ENCODE measurements at regions not wholly inside any gene's neighbourhood (a gene's known extent, or its start where the extent isn't known, plus 50 kb on each side); places are given as distances from the start of the nearest gene placed in this dataset.

DNA sequence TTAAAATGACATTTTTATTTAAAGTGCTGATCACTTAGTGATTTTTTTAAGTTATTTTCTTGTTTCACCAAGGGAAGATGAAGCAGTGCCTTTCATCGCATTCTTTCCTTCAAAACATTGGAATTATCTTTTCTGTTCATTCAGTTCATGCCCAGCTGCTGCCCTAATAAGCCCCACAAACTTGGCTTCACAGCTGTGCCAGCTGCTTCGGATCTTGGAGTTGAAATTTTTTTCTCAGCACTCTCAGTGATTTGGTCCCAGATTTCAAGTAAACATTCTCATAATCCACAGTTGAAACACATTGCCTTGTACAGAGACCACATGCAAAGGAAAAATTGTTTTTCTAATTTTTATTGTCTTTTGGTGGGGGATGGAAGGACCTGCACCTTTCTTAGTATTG is 353.3 kb upstream of the LRP1B start:
- Histone ChIP-seq H3K36me3 (ENCODE audit: control insufficient read depth in 2 of 2, insufficient read depth in 2 of 2, low read length in 1 of 2) (no peaks in the 10 kb centered on the region), H3K9me3 (ENCODE audit: control insufficient read depth in 2 of 2, insufficient read depth in 1 of 2, low read length in 1 of 2) (no peaks in the 10 kb centered on the region), H3K4me3 (ENCODE audit: low read length in 2 of 2) (no peak overlapping the region), H3K27me3 (ENCODE audit: control insufficient read depth in 2 of 2, insufficient read depth in 1 of 2, low read length in 1 of 2) (no peaks in the 10 kb centered on the region), H3K27ac (ENCODE audit: low read depth in 1 of 2, low read length in 1 of 2) (no peak overlapping the region), H3K4me1 (ENCODE audit: control insufficient read depth in 2 of 2, insufficient read depth in 2 of 2, low read length in 2 of 2) (no peaks in the 10 kb centered on the region)
- WGBS: 92% methylated on average over 2 of the region's 2 CpGs
- DNase-seq (ENCODE audit: low read depth in 6 of 9, low spot score in 9 of 9): no peak

DNA sequence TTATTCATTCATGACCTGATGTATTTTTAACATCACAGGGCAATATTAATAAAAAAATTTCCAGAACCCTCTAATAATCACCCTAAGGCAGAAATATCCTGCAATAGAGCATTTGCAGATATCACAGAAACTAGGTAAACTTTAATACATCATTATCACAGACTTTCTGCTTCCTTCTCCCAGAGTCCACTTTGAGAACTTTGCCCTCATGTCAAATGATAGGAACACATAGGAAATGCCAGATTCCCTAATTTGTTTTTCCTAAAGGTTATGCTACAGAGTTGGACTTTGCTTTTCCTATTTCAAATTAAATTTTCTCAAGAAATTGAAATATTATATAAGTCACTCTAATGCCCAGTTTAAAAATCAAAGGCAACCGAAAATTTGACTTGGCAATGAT is 352.8 kb upstream of the LRP1B start:
- no peak overlapping the region for H3K4me3 ChIP-seq (ENCODE audit: low read length in 2 of 2)
- no peaks in the 10 kb centered on the region for H3K27me3 ChIP-seq (ENCODE audit: control insufficient read depth in 2 of 2, insufficient read depth in 1 of 2, low read length in 1 of 2)
- WGBS: 98% methylated on average over 1 of the region's 1 CpG
- no peak for DNase-seq (ENCODE audit: low read depth in 6 of 9, low spot score in 9 of 9)
- no peaks in the 10 kb centered on the region for H3K9me3 ChIP-seq (ENCODE audit: control insufficient read depth in 2 of 2, insufficient read depth in 1 of 2, low read length in 1 of 2)
- H3K27ac ChIP-seq (ENCODE audit: low read depth in 1 of 2, low read length in 1 of 2): no peak overlapping the region
- H3K4me1 ChIP-seq (ENCODE audit: control insufficient read depth in 2 of 2, insufficient read depth in 2 of 2, low read length in 2 of 2): no peaks in the 10 kb centered on the region
- H3K36me3 ChIP-seq (ENCODE audit: control insufficient read depth in 2 of 2, insufficient read depth in 2 of 2, low read length in 1 of 2): no peaks in the 10 kb centered on the region

DNA sequence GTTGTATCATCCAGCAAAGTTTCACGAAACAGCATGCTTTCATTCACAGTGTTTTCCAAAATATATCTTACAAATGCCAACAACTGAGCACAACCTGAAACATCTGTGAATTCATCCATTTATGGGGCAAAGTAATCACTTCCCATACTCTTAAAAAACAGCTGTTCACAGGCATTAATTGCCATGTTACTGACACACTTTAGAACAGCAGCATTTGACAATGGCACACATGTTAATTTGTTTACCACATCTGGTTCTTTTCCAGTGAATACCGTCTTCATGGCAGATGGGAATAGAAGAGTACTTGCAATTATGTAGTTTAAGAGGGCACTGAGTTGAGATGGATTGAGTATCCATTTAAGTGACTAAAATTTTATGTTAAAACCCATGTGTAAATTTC is 347.4 kb upstream of the LRP1B start:
- no peak for DNase-seq (ENCODE audit: low read depth in 6 of 9, low spot score in 9 of 9)
- Histone ChIP-seq H3K9me3 (ENCODE audit: control insufficient read depth in 2 of 2, insufficient read depth in 1 of 2, low read length in 1 of 2) (no peaks in the 10 kb centered on the region), H3K4me3 (ENCODE audit: low read length in 2 of 2) (no peak overlapping the region), H3K27me3 (ENCODE audit: control insufficient read depth in 2 of 2, insufficient read depth in 1 of 2, low read length in 1 of 2) (no peaks in the 10 kb centered on the region), H3K27ac (ENCODE audit: low read depth in 1 of 2, low read length in 1 of 2) (no peak overlapping the region), H3K4me1 (ENCODE audit: control insufficient read depth in 2 of 2, insufficient read depth in 2 of 2, low read length in 2 of 2) (no peaks in the 10 kb centered on the region), H3K36me3 (ENCODE audit: control insufficient read depth in 2 of 2, insufficient read depth in 2 of 2, low read length in 1 of 2) (no peaks in the 10 kb centered on the region)
- 93% methylated on average over 2 of the region's 2 CpGs for WGBS

DNA sequence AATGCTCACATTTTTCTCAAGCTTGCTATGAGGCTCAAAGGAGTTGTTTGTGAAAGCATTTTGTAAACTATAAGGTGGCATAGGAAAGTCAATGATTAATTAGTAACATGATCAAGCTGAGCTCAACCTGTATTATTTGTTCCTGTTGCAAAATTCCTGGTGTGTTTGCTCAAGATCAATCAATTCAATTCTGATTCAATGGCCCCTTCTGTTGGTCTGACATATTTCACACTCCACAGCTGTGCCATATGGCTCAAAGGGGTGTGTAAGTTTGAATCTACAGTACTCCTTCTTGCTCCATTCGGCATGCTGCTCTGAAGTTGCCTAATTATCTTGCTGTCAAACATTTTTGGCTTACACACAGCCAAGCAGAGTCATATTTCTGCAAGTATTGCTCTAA is 341.6 kb upstream of the LRP1B start:
- no peak overlapping the region for H3K4me3 ChIP-seq (ENCODE audit: low read length in 2 of 2)
- no peaks in the 10 kb centered on the region for H3K36me3 ChIP-seq (ENCODE audit: control insufficient read depth in 2 of 2, insufficient read depth in 2 of 2, low read length in 1 of 2)
- no peaks in the 10 kb centered on the region for H3K27me3 ChIP-seq (ENCODE audit: control insufficient read depth in 2 of 2, insufficient read depth in 1 of 2, low read length in 1 of 2)
- no peaks in the 10 kb centered on the region for H3K9me3 ChIP-seq (ENCODE audit: control insufficient read depth in 2 of 2, insufficient read depth in 1 of 2, low read length in 1 of 2)
- H3K27ac ChIP-seq (ENCODE audit: low read depth in 1 of 2, low read length in 1 of 2): no peak overlapping the region
- DNase-seq (ENCODE audit: low read depth in 6 of 9, low spot score in 9 of 9): no peak
- 80% methylated on average over 1 of the region's 1 CpG for WGBS
- no peaks in the 10 kb centered on the region for H3K4me1 ChIP-seq (ENCODE audit: control insufficient read depth in 2 of 2, insufficient read depth in 2 of 2, low read length in 2 of 2)

DNA sequence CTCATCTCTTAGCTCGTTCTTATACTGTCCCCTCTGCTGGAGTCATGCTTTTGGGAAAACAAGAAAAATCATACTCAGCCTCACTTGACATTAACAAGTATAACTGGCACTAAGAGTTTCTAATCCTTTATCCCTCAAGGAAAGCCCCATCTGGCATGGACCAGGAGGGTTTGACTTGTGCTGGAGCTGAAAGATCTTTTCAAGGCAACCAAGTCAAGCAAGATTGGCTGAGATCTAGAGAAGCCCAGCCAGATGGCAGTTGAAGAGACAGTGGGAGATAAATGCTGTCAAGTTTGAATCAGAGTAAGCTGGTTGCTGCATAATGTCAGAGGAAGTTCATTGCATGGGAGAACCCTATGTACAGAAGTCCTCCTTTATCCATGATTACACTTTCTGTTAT is 336.5 kb upstream of the LRP1B start:
- DNase-seq (ENCODE audit: low read depth in 6 of 9, low spot score in 9 of 9): no peak
- no peaks in the 10 kb centered on the region for H3K9me3 ChIP-seq (ENCODE audit: control insufficient read depth in 2 of 2, insufficient read depth in 1 of 2, low read length in 1 of 2)

DNA sequence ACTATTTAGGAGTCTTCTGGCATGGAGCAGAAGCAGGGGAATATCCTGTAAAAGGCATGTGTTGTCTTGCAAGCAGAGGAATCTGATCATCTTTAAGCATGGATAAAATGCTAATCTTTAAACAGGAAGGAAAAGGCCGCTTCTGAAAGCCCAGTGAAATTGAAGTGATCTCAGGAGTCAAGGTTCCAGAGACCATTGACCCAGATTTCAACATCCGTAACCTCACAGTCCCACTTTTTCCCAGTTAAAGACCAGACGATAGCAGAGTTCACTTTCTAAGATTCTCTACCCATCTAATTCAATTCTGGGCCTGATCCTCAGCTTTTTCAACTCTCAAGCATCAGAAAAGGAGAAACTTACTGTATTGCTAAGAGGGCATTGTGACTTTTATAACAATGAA is 332.2 kb upstream of the LRP1B start:
- Histone ChIP-seq H3K4me3 (ENCODE audit: low read length in 2 of 2) (no peak overlapping the region), H3K27me3 (ENCODE audit: control insufficient read depth in 2 of 2, insufficient read depth in 1 of 2, low read length in 1 of 2) (no peaks in the 10 kb centered on the region), H3K27ac (ENCODE audit: low read depth in 1 of 2, low read length in 1 of 2) (no peak overlapping the region), H3K9me3 (ENCODE audit: control insufficient read depth in 2 of 2, insufficient read depth in 1 of 2, low read length in 1 of 2) (no peaks in the 10 kb centered on the region), H3K4me1 (ENCODE audit: control insufficient read depth in 2 of 2, insufficient read depth in 2 of 2, low read length in 2 of 2) (no peaks in the 10 kb centered on the region), H3K36me3 (ENCODE audit: control insufficient read depth in 2 of 2, insufficient read depth in 2 of 2, low read length in 1 of 2) (no peaks in the 10 kb centered on the region)
- 89% methylated on average over 3 of the region's 3 CpGs for WGBS
- no peak for DNase-seq (ENCODE audit: low read depth in 6 of 9, low spot score in 9 of 9)

More for the DNA sequence above, 336.5 kb upstream of the LRP1B start:
- Histone ChIP-seq H3K4me1 (ENCODE audit: control insufficient read depth in 2 of 2, insufficient read depth in 2 of 2, low read length in 2 of 2) (no peaks in the 10 kb centered on the region), H3K36me3 (ENCODE audit: control insufficient read depth in 2 of 2, insufficient read depth in 2 of 2, low read length in 1 of 2) (no peaks in the 10 kb centered on the region), H3K27me3 (ENCODE audit: control insufficient read depth in 2 of 2, insufficient read depth in 1 of 2, low read length in 1 of 2) (no peaks in the 10 kb centered on the region), H3K27ac (ENCODE audit: low read depth in 1 of 2, low read length in 1 of 2) (no peak overlapping the region), H3K4me3 (ENCODE audit: low read length in 2 of 2) (no peak overlapping the region)
- WGBS: 80% methylated on average over 1 of the region's 1 CpG

DNA sequence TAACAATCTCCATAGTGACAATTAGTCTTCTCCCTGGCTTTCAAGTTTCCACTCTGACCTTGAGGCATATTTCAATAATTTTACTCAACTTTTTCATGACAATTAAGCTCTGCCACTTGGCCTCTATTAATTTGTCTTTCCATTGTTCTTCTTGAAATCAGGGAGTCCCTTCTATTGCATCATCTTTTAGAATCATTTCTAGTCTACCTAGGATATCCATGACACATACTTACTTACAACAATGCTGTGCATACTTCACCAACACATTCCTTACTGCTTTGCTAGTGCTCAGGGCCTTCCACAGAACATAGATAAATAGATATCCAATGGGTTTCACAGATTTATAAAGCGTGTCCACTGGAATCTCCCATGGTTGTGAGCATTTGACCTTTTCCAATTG is 331.5 kb upstream of the LRP1B start:
- no peaks in the 10 kb centered on the region for H3K36me3 ChIP-seq (ENCODE audit: control insufficient read depth in 2 of 2, insufficient read depth in 2 of 2, low read length in 1 of 2)
- H3K4me3 ChIP-seq (ENCODE audit: low read length in 2 of 2): no peak overlapping the region
- no peaks in the 10 kb centered on the region for H3K9me3 ChIP-seq (ENCODE audit: control insufficient read depth in 2 of 2, insufficient read depth in 1 of 2, low read length in 1 of 2)
- no peaks in the 10 kb centered on the region for H3K27me3 ChIP-seq (ENCODE audit: control insufficient read depth in 2 of 2, insufficient read depth in 1 of 2, low read length in 1 of 2)
- DNase-seq (ENCODE audit: low read depth in 6 of 9, low spot score in 9 of 9): no peak
- no peak overlapping the region for H3K27ac ChIP-seq (ENCODE audit: low read depth in 1 of 2, low read length in 1 of 2)
- no peaks in the 10 kb centered on the region for H3K4me1 ChIP-seq (ENCODE audit: control insufficient read depth in 2 of 2, insufficient read depth in 2 of 2, low read length in 2 of 2)
- WGBS: 94% methylated on average over 1 of the region's 1 CpG

DNA sequence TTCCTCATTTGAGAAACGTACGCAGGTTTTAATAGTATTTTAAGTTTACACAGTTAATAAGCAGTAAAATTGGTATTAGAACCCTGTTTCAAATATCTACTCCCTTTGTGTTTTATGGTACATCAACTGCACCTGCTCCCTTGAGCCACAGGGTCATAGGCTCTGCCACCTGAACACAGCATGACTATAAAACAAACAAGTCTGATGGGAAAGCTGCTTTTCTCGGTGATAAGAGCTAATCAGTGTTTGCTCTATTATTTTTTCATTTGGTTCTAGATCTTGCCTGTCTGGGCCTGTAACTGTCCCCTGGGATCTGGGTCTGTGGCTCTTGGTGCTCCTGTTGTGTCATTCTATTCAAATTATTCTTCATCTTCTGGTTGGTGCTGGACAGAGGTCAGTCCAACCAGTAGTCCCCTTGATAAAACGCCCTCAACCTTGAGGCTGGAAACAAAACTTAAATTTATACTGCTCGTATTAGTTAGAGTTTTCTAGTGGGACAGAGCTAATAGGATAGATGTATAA is 314.8 kb upstream of the LRP1B start:
- Histone ChIP-seq H3K27ac (ENCODE audit: low read depth in 1 of 2, low read length in 1 of 2) (no peak overlapping the region), H3K36me3 (ENCODE audit: control insufficient read depth in 2 of 2, insufficient read depth in 2 of 2, low read length in 1 of 2) (no peaks in the 10 kb centered on the region), H3K4me3 (ENCODE audit: low read length in 2 of 2) (no peak overlapping the region), H3K9me3 (ENCODE audit: control insufficient read depth in 2 of 2, insufficient read depth in 1 of 2, low read length in 1 of 2) (no peaks in the 10 kb centered on the region), H3K27me3 (ENCODE audit: control insufficient read depth in 2 of 2, insufficient read depth in 1 of 2, low read length in 1 of 2) (no peaks in the 10 kb centered on the region), H3K4me1 (ENCODE audit: control insufficient read depth in 2 of 2, insufficient read depth in 2 of 2, low read length in 2 of 2) (no peaks in the 10 kb centered on the region)
- 93% methylated on average over 5 of the region's 5 CpGs for WGBS
- no peak for DNase-seq (ENCODE audit: low read depth in 6 of 9, low spot score in 9 of 9)

DNA sequence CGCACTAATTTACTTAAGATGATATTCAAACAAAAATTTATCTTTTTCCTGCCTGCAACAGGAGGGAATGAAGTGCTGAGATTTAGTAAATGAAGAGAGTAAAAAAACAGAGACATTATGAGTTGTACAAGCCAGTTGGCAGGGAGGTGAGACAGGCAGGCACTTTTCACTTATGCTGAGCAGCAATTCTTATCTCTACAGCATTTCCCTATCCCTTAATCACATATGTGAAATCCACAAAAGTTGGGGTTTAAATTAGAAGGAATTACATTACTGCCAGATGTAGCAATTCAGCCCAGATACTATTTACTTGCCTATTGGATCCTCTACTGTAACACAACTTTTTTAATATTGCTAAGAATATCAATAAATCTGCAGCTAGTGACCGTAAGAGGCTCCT is 314.2 kb upstream of the LRP1B start:
- no peaks in the 10 kb centered on the region for H3K27me3 ChIP-seq (ENCODE audit: control insufficient read depth in 2 of 2, insufficient read depth in 1 of 2, low read length in 1 of 2)
- H3K9me3 ChIP-seq (ENCODE audit: control insufficient read depth in 2 of 2, insufficient read depth in 1 of 2, low read length in 1 of 2): no peaks in the 10 kb centered on the region
- 93% methylated on average over 2 of the region's 2 CpGs for WGBS
- no peak for DNase-seq (ENCODE audit: low read depth in 6 of 9, low spot score in 9 of 9)
- H3K27ac ChIP-seq (ENCODE audit: low read depth in 1 of 2, low read length in 1 of 2): no peak overlapping the region
- H3K36me3 ChIP-seq (ENCODE audit: control insufficient read depth in 2 of 2, insufficient read depth in 2 of 2, low read length in 1 of 2): no peaks in the 10 kb centered on the region
- H3K4me1 ChIP-seq (ENCODE audit: control insufficient read depth in 2 of 2, insufficient read depth in 2 of 2, low read length in 2 of 2): no peaks in the 10 kb centered on the region
- no peak overlapping the region for H3K4me3 ChIP-seq (ENCODE audit: low read length in 2 of 2)

DNA sequence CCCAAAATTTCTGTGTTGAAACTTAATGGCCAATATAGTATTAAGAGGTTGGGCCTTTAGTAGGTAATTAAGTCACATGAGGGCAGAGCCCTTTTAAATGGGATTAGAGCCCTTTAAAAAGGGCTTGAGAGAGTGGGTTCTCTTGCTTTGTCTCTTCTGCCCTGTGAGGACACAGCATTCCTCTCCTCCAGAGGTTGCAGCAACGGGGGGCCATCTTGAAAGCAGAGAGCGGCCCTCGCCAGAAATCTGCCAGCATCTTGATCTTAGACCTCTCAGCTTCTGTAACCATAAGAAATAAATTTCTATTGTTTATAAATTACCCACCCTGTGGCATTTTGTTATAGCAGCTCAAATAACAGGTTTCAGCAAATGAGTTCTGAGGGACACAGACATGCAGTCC is 305.0 kb upstream of the LRP1B start:
- no peaks in the 10 kb centered on the region for H3K27me3 ChIP-seq (ENCODE audit: control insufficient read depth in 2 of 2, insufficient read depth in 1 of 2, low read length in 1 of 2)
- 93% methylated on average over 3 of the region's 3 CpGs for WGBS
- no peak overlapping the region for H3K27ac ChIP-seq (ENCODE audit: low read depth in 1 of 2, low read length in 1 of 2)
- no peak for DNase-seq (ENCODE audit: low read depth in 6 of 9, low spot score in 9 of 9)
- H3K4me1 ChIP-seq (ENCODE audit: control insufficient read depth in 2 of 2, insufficient read depth in 2 of 2, low read length in 2 of 2): no peaks in the 10 kb centered on the region
- H3K9me3 ChIP-seq (ENCODE audit: control insufficient read depth in 2 of 2, insufficient read depth in 1 of 2, low read length in 1 of 2): no peaks in the 10 kb centered on the region
- no peaks in the 10 kb centered on the region for H3K36me3 ChIP-seq (ENCODE audit: control insufficient read depth in 2 of 2, insufficient read depth in 2 of 2, low read length in 1 of 2)
- H3K4me3 ChIP-seq (ENCODE audit: low read length in 2 of 2): no peak overlapping the region

Measured in thymus (tissue), 11 donors.